IPS-18c (cell line): ENCODE measurements at regions not wholly inside any gene's neighbourhood (a gene's known extent, or its start where the extent isn't known, plus 50 kb on each side); places are given as distances from the start of the nearest gene placed in this dataset.
"Not testable (repeated sequence)": the region's sequence is repeated elsewhere in the genome, so short reads cannot be mapped to it uniquely, and the experiment has no call there.

Experiments used
- H3K4me3 ChIP-seq: 2 replicates; pipeline ENCODE4 v1.7.0; 2013; ENCODE audit warnings: low read depth, mild to moderate bottlenecking, low read length, moderate library complexity; ENCODE audit not compliant: insufficient read depth
- H3K9me3 ChIP-seq: one replicate; pipeline ENCODE4 v1.6.1; 2013; ENCODE audit warnings: mild to moderate bottlenecking, low read length, moderate library complexity; ENCODE audit not compliant: control insufficient read depth, insufficient read depth

DNA sequence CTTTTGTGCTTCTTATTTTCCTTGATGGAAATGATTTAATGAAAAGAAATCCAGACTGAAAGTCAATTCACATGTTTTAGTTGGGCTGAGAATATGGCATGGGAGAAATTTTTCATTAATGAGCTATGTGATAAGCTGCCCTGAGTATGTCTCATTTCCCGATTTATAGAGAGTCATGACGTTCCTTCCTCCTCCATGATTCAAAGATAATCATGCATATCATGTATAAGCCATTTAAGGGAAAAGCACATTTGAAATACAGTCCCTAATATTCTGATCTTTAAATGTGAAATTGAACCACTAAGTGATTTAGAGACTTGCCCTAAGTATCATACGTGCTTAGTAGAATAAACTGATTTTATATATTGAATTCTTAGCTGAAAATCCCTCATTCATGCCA is 840.9 kb downstream of the PCDH17 start:
- H3K9me3 ChIP-seq = no peaks in the 10 kb centered on the region
- no peak overlapping the region for H3K4me3 ChIP-seq

DNA sequence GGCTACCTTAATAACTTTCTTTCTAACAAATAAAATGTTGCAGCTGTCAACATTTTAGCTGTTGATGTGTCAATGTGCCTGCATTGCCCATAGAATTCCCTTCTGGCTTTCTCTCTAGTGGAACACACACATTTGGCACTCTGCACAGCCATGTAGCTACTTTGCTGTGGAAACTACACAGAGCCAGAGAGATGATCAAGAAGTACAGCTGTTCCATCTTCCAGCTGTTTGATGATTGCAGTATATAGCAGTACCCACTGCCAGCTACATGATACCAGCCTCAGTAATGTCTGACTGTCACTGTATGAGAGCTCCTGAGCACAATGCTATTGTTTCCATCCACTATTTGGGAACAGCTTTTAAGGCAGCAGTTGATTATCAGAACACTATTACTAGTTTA is 843.0 kb downstream of the PCDH17 start:
- Histone ChIP-seq H3K4me3 (no peak overlapping the region), H3K9me3 (no peaks in the 10 kb centered on the region)

DNA sequence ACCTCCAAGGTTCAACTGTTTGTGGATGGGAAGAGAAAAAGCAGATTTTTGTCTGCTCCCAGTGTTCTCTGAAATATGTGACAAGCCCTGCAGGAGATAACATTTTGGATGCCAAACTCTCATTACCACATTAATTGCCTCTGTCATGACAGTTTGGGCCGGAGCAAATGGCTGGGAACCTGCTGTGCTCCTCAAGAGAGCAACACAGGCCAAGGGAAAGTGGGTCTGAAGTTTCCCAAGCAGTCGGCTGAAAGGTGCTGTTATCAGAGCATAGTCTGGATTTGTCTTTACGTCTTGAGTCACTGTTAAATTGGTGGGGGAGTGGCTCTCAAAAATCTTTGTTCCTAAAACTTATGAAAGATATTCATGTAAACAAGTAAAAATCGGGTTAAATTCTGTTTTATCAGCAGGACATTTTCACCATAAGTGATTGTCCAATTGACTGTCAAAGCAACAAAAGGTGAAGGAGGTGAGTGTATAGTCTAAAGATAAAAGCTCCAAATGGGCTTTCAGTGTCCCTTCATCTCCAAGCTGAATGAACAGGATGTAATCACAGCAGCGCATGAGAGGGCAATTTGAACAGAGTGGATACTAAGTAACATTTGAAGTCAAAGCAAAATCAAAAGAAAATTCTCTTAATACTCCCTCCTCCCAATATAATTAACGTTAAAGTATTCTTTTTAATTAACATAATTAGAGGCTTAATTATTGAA is 844.8 kb downstream of the PCDH17 start:
- Histone ChIP-seq H3K4me3 (no peak overlapping the region), H3K9me3 (no peaks in the 10 kb centered on the region)

DNA sequence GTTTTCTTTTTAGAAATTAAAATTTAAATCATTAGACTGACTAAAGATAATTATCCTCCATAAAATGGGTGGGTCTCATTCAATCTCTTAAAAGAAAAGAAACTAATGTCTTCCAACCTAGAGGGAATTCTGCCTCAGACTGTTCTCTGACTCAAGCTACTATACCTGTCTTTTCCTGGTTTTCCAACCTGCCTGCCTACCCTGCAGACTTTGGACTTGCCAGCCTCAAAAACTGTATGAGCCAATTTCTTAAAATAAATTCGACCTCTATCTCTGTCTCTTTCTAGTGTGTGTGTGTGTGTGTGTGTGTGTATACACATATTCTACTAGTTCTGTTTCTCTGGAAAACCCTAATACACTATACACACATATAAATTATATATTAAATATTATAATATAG is 847.3 kb downstream of the PCDH17 start:
- Histone ChIP-seq H3K4me3 (no peak overlapping the region), H3K9me3 (no peaks in the 10 kb centered on the region)

DNA sequence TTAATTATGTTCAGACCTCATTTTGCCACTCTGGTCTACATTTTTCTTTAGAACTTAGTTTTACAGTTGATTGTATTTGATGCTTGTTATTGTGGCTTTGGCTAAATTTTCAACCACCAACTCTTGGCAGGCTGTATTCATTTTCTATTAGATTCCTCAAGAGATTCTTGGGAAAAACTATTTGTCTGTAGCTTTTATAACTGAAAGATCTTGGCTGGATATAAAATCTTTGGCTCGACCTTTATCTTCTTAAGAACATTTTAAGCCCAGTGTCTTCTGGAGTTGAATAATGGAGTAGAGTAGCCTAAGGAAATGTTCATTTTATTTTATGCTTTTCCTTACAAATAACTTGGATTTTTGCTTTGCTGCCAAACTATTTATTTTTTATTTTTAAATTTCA is 848.5 kb downstream of the PCDH17 start:
- H3K9me3 ChIP-seq = no peaks in the 10 kb centered on the region
- H3K4me3 ChIP-seq = no peak overlapping the region

DNA sequence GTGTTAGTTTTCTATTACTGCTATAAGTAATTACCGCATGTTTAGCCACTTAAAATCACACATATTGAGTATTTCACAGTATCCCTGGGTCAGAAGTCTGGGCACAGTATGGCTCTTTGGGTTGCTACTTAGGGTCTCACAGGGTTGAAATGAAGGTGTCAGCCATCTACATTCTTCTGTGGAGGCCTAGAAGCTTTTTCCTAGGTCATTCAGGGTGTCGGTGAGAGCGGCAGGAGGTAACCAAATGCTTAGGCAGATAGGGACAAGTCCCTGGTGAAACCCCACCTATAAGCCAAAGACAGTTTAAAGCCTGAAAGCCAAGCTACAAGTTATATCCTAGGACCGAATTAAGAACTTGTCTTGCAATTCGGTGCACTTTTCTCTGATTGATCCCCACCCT is 856.7 kb downstream of the PCDH17 start:
- Histone ChIP-seq H3K9me3 (no peaks in the 10 kb centered on the region), H3K4me3 (no peak overlapping the region)

DNA sequence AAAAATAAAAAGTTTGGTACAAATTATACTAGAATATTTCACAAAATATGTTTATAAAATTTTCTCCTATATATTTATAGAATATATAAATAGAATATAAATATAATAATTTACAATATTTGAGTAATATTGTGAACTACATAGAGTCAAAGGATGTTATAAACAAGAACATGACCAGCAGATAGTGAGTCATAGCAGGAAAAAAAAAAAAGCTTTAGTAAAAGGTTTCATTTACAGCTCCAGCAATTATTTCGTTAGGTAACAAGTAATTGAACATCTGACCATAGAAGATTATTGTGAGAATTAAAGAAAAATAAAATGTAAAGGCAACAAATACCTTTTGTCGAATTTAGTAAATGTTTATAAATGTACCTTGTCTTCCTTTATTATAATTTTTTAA is 864.1 kb downstream of the PCDH17 start:
- Histone ChIP-seq H3K9me3 (no peaks in the 10 kb centered on the region), H3K4me3 (no peak overlapping the region)

DNA sequence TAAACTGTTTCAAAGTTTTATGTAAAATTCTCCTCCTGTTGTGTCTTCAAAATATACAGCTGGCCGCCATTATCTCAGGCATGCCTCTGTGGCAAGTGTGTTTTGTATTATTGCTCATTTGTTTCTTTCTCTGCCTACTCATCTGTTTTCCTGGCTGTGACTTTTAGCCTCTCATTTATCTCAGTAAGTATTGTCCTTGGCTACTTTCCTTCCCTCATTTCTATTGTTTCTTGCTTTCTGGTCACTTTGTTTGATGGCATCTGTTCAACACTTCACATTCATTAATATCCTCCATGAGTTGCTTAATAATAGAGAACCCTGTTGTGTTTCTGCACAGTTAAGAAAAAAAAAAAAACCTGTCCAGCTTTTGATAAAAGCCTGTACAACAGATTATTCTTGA is 869.4 kb downstream of the PCDH17 start:
- Histone ChIP-seq H3K9me3 (no peaks in the 10 kb centered on the region), H3K4me3 (no peak overlapping the region)

DNA sequence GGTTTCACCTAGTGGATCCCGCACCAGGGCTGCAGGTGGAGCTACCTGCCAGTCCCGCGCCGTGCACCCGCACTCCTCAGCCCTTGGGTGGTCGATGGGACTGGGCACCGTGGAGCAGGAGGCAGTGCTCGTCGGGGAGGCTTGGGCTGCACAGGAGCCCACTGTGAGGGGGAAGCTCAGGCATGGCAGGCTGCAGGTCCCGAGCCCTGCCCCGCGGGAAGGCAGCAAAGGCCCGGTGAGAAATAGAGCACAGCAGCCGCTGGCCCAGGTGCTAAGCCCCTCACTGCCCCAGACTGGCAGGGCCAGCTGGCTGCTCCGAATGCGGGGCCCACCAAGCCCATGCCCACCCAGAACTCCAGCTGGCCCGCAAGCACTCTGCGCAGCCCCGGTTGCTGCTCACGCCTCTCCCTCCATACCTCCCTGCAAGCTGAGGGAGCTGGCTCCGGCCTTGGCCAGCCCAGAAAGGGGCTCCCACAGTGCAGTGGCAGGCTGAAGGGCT is 872.7 kb downstream of the PCDH17 start:
- not testable (repeated sequence) for H3K4me3 ChIP-seq, H3K9me3 ChIP-seq

DNA sequence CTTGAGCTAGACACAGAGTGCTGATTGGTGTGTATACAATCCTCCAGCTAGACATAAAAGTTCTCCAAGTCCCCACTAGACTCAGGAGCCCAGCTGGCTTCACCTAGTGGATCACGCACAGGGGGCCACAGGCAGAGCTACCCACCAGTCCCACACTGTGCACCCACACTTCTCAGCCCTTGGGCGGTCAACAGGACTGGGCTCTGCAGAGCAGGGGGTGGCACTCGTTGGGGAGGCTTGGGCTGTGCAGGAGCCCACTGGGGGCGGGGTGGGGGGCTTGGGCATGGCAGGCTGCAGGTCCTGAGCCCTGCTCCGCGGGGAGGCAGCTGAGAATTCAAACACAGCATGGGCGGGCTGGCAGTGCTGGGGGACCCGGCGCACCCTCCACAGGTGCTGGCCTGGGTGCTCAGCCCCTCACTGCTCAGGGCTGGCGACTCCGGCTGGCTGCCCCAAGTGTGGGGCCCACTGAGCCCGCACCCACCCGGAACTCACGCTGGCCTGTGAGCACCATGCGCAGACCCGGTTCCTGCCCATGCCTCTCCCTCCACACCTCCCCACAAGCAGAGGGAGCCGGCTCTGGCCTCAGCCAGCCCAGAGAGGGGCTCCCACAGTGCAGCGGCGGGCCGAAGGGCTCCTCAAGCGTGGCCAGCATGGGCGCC is 873.8 kb downstream of the PCDH17 start:
- H3K9me3 ChIP-seq, H3K4me3 ChIP-seq: not testable (repeated sequence)

DNA sequence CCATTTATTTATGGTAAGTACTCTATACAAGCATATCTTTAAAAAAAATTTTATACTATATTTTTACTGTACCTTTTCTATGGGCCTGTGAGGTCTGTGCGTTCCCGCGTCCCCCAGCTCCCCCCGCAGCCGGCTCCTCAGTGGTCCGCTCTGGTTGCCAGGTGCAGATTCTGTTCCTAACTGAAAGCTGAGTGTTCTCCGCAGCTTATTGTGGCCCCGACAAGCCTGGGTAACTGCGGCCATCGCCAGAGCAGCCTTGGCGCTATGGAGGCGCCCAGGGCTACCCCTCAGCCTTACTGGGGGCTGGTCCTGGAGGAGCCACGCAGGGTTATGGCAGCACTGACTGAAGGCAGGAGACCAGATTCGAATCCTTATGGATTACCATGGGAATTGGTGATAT is 896.8 kb downstream of the PCDH17 start:
- Histone ChIP-seq H3K9me3 (no peaks in the 10 kb centered on the region), H3K4me3 (no peak overlapping the region)

DNA sequence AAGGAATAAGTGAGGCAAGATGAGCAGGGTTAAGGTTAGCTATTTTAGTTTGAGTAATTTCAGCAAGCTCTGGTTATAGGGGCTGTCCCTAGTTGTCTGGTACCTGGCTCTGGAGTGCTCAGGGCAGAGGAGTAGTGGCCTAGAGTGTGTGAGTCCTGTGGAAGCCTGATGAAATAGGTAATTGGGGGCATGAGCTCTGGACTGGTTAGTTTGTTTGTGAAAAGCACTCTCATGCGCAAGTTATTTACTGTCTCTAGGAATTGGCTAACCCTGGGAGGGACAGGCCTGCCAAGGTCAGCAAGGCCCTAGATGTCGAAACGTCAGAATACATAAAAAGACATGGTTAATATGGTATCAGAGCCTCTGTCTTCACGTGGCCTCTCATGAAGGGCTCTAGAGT is 900.1 kb downstream of the PCDH17 start:
- no peaks in the 10 kb centered on the region for H3K9me3 ChIP-seq
- no peak overlapping the region for H3K4me3 ChIP-seq

DNA sequence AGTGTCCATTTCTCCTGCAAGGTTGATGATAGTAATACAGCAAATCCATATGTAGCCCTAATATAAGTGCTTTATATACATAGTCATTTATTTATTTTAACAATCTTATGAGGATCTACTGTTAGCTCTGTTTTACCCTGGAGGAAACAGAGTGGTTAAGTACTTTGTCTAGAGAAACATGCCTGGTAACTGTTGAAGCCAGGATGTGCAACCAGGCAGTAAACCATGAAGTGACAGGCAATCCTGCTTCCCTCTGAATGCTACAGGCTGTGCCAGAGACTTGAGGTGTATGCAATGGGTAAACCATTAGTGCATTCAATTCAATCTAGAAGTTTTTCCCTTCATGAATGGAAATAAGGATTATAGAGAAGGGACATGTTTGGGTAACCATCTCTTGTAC is 911.0 kb downstream of the PCDH17 start:
- Histone ChIP-seq H3K4me3 (no peak overlapping the region), H3K9me3 (no peaks in the 10 kb centered on the region)

DNA sequence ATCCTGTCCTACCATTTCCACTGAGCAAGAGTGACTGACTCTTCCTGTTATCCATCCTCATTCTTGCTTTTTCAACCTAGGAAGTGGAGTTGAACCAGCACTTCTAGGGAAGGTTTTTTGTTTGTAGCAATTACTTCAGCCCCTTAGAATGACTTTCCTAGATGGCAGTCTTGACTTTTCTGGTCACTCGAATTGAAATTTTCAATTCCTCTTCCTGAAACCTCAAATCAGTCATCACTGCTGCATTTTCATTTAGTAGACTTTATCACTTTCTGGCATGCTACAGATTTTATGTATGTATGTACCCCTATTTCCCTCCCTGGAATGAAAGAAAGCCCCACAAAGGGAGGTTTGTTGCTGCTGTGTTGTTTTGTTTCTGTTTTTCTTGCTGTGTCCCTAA is 915.9 kb downstream of the PCDH17 start:
- Histone ChIP-seq H3K4me3 (no peak overlapping the region), H3K9me3 (no peaks in the 10 kb centered on the region)

DNA sequence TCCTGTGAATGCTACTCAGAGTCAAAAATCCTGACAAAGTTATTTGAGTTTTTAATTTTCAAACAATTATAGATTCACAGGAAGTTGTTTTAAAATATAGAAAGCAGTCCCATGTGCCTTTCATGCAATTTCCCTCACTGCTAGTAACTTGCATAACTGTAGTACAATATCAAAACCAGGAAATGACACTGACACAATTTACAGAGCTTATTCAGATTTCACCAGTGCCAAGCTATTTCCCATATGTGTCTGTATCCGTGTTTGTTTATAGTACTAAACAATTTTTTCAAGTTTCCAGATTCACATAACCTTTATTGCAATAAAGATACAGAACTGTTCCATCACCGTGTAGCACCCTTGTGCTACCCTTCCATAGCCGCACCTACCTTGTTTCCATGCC is 934.6 kb downstream of the PCDH17 start:
- H3K4me3 ChIP-seq = no peak overlapping the region
- H3K9me3 ChIP-seq = no peaks in the 10 kb centered on the region

DNA sequence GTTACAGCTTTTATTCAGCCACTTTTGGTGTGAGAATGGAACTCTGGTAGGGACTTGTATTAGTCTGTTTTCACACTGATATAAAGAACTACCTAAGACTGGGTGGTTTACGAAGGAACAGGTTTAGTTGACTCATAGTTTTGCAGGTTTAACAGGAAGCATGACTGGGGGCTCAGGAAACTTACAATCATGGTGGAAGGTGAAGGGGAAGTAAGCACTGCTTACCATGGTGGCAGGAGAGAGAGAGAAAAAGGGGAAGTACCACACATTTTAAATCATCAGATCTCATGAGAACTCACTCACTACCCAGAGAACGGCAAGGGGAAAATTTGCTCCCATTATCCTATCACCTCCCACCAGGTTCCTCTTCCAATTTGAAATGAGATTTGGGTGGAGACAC is 942.2 kb downstream of the PCDH17 start:
- H3K9me3 ChIP-seq = no peaks in the 10 kb centered on the region
- H3K4me3 ChIP-seq = no peak overlapping the region

DNA sequence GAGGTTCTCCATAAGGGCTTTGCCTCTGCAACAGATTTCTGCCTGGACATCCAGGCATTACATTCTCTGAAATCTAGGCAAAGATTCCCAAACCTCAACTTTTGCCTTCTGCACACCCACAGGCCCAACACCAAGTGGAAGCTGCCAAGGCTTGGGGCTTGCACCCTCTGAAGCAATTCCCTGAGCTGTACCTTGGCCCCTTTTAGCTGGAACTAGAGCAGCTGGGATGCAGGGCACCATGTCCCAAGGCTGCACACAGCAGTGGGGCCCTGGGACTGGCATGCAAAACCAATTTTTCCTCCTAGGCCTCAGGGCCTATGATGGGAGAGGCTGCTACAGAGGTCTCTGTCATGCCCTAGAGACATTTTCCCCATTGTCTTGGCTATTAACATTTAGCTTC is 943.2 kb downstream of the PCDH17 start:
- H3K9me3 ChIP-seq = no peaks in the 10 kb centered on the region
- H3K4me3 ChIP-seq = no peak overlapping the region

DNA sequence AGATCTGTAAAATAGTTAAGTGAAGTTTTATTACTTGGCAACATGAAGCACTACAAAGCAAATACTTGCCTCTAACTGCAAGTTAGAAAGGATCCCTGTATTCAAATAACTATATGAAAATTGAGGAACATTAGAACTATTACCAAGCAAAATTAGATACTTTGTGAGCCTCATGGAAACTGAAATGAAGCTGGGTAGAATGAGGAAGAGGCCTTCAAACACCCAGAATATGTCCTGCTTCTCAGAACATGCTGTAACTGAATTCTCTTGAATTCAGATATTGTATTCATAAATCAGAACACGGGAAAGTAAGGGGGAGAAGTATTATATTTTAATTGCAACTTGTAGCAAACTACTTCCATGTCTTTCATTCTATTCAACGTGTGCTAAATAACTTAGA is 947.9 kb downstream of the PCDH17 start:
- no peaks in the 10 kb centered on the region for H3K9me3 ChIP-seq
- H3K4me3 ChIP-seq = no peak overlapping the region

DNA sequence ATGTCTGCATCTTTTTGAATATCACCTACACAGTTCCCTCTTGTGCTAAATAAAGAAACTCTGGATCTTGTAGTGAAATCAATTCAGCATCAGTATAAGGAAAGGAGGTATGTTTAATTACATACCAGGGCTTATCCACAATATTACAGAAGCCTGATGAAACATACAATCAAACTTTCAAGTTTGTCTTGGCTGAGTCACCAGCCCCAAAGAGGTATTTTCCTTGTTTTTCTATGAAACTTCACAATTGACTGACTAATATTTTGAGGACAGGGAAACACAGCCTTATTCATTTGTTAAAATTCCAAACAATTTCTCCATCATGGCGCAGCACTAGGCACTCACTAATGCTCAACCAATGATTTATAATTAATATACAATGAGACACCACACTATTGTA is 952.4 kb downstream of the PCDH17 start:
- Histone ChIP-seq H3K9me3 (no peaks in the 10 kb centered on the region), H3K4me3 (no peak overlapping the region)
